SK-N-SH (cell line): ENCODE measurements at regions not wholly inside any gene's neighbourhood (a gene's known extent, or its start where the extent isn't known, plus 50 kb on each side); places are given as distances from the start of the nearest gene placed in this dataset.
A peak's percentile ranks its signal among the peaks of the same experiment; 100 is the strongest.

Experiments
- CTCF ChIA-PET: fragments of 300-600, 350-600 bp; formaldehyde crosslinking; extraction: SDS; loops from one replicate; lab custom pipeline; 2021; lab: Yijun Ruan, JAX
- POLR2A ChIA-PET: fragments of 350-600 bp; sonication (Branson Sonifier 250); formaldehyde crosslinking; extraction: SDS; loops from one replicate; lab custom pipeline; 2020; ENCODE audit warnings: antibody characterized with exemption, inconsistent platforms; lab: Yijun Ruan, JAX
- DNase-seq: peaks from one replicate; pipeline ENCODE4 v3.0.0; 2012
- H2AFZ ChIP-seq: fragments of 200-600 bp; sonication (generic); 2 replicates; pipeline ENCODE4 v1.8.1; 2016; ENCODE audit warnings: antibody characterized with exemption, mild to moderate bottlenecking, low read depth
- H3F3A ChIP-seq: fragments of 200-600 bp; sonication (generic); replicated peaks from 2 replicates; pipeline ENCODE3; 2016; ENCODE audit warnings: antibody characterized with exemption, mild to moderate bottlenecking; ENCODE audit not compliant: insufficient read depth
- H3K27ac ChIP-seq, 2 experiments: fragments of 200-500 bp in 1 of 2; fragments of 200-600 bp in 1 of 2; sonication (Bioruptor generic) in 1 of 2; sonication (generic), shearing (Covaris generic) in 1 of 2; 2 replicates each; pipeline versions ENCODE4 v1.5.1 to v1.6.1; 2014 to 2016; ENCODE audit warnings: low read depth in 2 of 2, inconsistent platforms in 1 of 2, low read length in 1 of 2, mild to moderate bottlenecking in 1 of 2, mixed read lengths in 1 of 2
- H3K27me3 ChIP-seq: fragments of 200-600 bp; sonication (generic), shearing (Covaris generic); 2 replicates; pipeline ENCODE4 v1.6.1; 2016; ENCODE audit warnings: mixed run types; ENCODE audit not compliant: insufficient read depth
- H3K36me3 ChIP-seq, 2 experiments: fragments of 200-500 bp in 1 of 2; fragments of 200-600 bp in 1 of 2; sonication (Bioruptor generic) in 1 of 2; sonication (generic) in 1 of 2; replicated peaks in 1 of 2; 2 replicates each; pipeline versions ENCODE3 to v1.5.1; 2014 to 2016; ENCODE audit warnings: low read length in 1 of 2, mild to moderate bottlenecking in 1 of 2; ENCODE audit not compliant: insufficient read depth in 2 of 2, control insufficient read depth in 1 of 2
- H3K4me1 ChIP-seq, 2 experiments: fragments of 200-500 bp in 1 of 2; fragments of 200-600 bp in 1 of 2; sonication (Bioruptor generic) in 1 of 2; sonication (generic), shearing (Covaris generic) in 1 of 2; 2 replicates each; pipeline versions ENCODE4 v1.5.1 to v1.6.1; 2014 to 2016; ENCODE audit warnings: low read depth in 1 of 2, low read length in 1 of 2, mixed run types in 1 of 2; ENCODE audit not compliant: insufficient read depth in 2 of 2, control insufficient read depth in 1 of 2
- H3K4me2 ChIP-seq: fragments of 200-600 bp; sonication (generic), shearing (Covaris generic); 2 replicates; pipeline ENCODE4 v1.6.1; 2017; ENCODE audit warnings: mixed run types
- H3K4me3 ChIP-seq, 2 experiments: fragments of 200-500 bp in 1 of 2; fragments of 200-600 bp in 1 of 2; sonication (Bioruptor generic) in 1 of 2; sonication (generic), shearing (Covaris generic) in 1 of 2; 2 replicates each; pipeline versions ENCODE4 v1.5.1 to v1.8.1; 2014 to 2016; ENCODE audit warnings: low read depth in 2 of 2, inconsistent platforms in 1 of 2, low read length in 1 of 2, mild to moderate bottlenecking in 1 of 2, mixed read lengths in 1 of 2, moderate library complexity in 1 of 2
- H3K79me2 ChIP-seq: fragments of 200-600 bp; sonication (generic); 2 replicates; pipeline ENCODE4 v1.8.1; 2017; ENCODE audit warnings: mild to moderate bottlenecking; ENCODE audit not compliant: insufficient read depth
- H3K9ac ChIP-seq: fragments of 200-600 bp; sonication (generic); 2 replicates; pipeline ENCODE4 v1.6.1; 2017; ENCODE audit warnings: mixed run types
- H3K9me2 ChIP-seq: fragments of 200-600 bp; sonication (generic); 2 replicates; pipeline ENCODE4 v1.6.1; 2017; ENCODE audit warnings: mixed run types
- H3K9me3 ChIP-seq: fragments of 200-600 bp; sonication (generic); 2 replicates; pipeline ENCODE4 v1.6.1; 2017; ENCODE audit warnings: mixed run types, mild to moderate bottlenecking, moderate library complexity
- H4K20me1 ChIP-seq: fragments of 200-600 bp; sonication (generic); 2 replicates; pipeline ENCODE4 v1.6.1; 2017; ENCODE audit warnings: mild to moderate bottlenecking, mixed run types; ENCODE audit not compliant: insufficient read depth
- FOSL2 ChIP-seq: IDR thresholded peaks from 2 replicates; pipeline ENCODE4 v1.4.0; 2012; ENCODE audit warnings: low read depth, mild to moderate bottlenecking, moderate library complexity, borderline replicate concordance
- MXI1 ChIP-seq: IDR thresholded peaks from 2 replicates; pipeline ENCODE4 v1.6.1; 2012; ENCODE audit warnings: mild to moderate bottlenecking, low read depth, low read length, improper control_type of control experiment
- NFIC ChIP-seq: IDR thresholded peaks from 2 replicates; pipeline ENCODE4 v1.4.0; 2012; ENCODE audit warnings: borderline replicate concordance
- POLR2AphosphoS5 ChIP-seq: IDR thresholded peaks from 2 replicates; pipeline ENCODE4 v1.6.1; 2012; ENCODE audit warnings: low read depth, low read length
- SIN3A ChIP-seq: IDR thresholded peaks from 2 replicates; pipeline ENCODE4 v1.6.1; 2012; ENCODE audit warnings: low read depth, mild to moderate bottlenecking, low read length, moderate library complexity, borderline replicate concordance
- SMC3 ChIP-seq: IDR thresholded peaks from 2 replicates; pipeline ENCODE4 v1.6.1; 2012; ENCODE audit warnings: low read depth, low read length, improper control_type of control experiment
- TCF12 ChIP-seq: IDR thresholded peaks from 2 replicates; pipeline ENCODE4 v1.4.0; 2012
- USF2 ChIP-seq: fragments of 150-350 bp; IDR thresholded peaks from 2 replicates; pipeline ENCODE4 v1.6.1; 2017; ENCODE audit warnings: antibody characterized with exemption, low read length, low read depth, borderline replicate concordance
- ZBTB33 ChIP-seq: IDR thresholded peaks from 2 replicates; pipeline ENCODE4 v1.4.0; 2012; ENCODE audit warnings: low read depth, borderline replicate concordance
- WGBS: methylation state at CpG from one replicate; pipeline ENCODE4 v1.1.6; 2017; ENCODE audit warnings: low lambda C conversion rate; 5-methylcytosine and 5-hydroxymethylcytosine counted together
- TF ChIP-seq, protein P1 (sequence below): fragments of 150-350 bp; IDR thresholded peaks from 2 replicates; pipeline ENCODE4 v1.6.1; 2016; ENCODE audit warnings: mild to moderate bottlenecking, low read depth, low read length

DNA sequence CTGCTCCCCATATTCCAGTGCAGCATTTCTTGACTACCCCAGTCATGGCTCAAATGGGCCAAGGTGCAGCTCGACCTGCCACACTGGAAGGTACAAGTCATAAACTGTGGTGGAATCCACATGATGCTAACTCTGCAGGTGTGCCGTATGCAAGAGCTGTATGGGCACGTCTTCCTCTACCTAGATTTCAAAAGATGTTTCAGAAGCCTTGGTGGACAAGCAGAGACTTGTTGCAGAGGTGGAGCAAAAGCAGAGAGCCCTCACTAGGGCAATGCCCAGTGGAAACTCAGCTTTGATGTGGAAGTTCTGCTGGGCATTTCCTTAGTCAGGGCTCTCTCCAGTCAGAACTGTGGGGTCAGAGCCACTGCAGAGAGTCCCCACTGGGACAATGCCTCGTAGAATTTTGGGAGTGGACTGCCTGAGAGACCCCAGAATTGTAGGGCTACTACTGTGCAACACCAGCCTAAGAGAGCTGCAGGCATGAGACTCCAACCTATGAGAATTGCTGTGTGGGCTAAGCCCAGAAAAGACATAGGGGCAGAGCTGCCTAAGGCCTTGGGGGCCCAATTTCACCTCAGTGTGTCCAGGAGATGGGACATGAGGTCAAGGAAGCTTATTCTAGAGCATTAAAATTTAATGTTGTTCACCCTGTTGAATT, 65.7 kb downstream of the BEX3 start (continued):
- TF ChIP-seq, protein P1, sequence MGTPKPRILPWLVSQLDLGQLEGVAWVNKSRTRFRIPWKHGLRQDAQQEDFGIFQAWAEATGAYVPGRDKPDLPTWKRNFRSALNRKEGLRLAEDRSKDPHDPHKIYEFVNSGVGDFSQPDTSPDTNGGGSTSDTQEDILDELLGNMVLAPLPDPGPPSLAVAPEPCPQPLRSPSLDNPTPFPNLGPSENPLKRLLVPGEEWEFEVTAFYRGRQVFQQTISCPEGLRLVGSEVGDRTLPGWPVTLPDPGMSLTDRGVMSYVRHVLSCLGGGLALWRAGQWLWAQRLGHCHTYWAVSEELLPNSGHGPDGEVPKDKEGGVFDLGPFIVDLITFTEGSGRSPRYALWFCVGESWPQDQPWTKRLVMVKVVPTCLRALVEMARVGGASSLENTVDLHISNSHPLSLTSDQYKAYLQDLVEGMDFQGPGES, result no peak
- TF ChIP-seq SMC3, result no peak
- no peak for TF ChIP-seq FOSL2
- TF ChIP-seq TCF12, result no peak

DNA sequence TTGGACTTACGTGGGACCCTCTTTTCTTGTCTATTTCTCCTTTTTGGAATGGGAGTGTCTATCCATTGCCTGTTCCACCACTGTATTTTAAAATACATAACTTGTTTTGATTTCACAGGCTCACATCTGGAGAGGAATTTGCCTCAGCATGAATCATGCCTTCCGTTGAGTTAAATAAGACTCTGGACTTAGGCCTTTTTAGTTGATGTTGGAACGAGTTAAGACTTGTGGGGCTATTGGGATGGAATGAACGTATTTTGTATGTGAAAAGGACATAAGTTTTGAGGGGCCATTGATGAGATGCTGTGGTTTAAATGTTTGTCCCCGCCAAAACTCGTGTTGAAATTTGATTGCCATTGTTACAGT, 66.2 kb downstream of the BEX3 start:
- 59% methylated on average over 6 of the region's 6 CpGs for WGBS
- Histone ChIP-seq H3K4me1 (no peaks in the 10 kb centered on the region), H4K20me1 (no peaks in the 10 kb centered on the region), H3K9ac (no peak overlapping the region), H3K36me3 (no peaks in the 10 kb centered on the region), H2AFZ (no peak overlapping the region), H3K79me2 (no peaks in the 10 kb centered on the region), H3F3A (no peaks in the 10 kb centered on the region), H3K4me3 (no peak overlapping the region), H3K27me3 (no peaks in the 10 kb centered on the region; the same call in 1 of the 2 replicates), H3K27ac (0 out of 4 replicates have a peak overlapping the region, but pooled peaks of 1 of the 2 experiments have one; percentile 14), H3K9me3 (no peaks in the 10 kb centered on the region), H3K9me2 (no peaks in the 10 kb centered on the region), H3K4me2 (no peak overlapping the region)
- CTCF ChIA-PET, result interaction anchor here (0.6 kb wide), 1 partner anchor 21 kb away, joined by 3 read pairs; no protein-coding TSS in a partner anchor
- POLR2A ChIA-PET, result no interaction called here
- DNase-seq, result no peak
- TF ChIP-seq POLR2AphosphoS5 (no peak), NFIC (no peak), SIN3A (no peak), ZBTB33 (no peak), USF2 (no peak), MXI1 (no peak), TCF12 (no peak)
